ENCODE measurements at regions not wholly inside any gene's neighbourhood (a gene's known extent, or its start where the extent isn't known, plus 50 kb on each side); places are given as distances from the start of the nearest gene placed in this dataset.

- DNase-seq (ENCODE audit: low spot score) = no peak
- no peak for TF ChIP-seq CTCF (IDR thresholded peaks at IDR 0.05; ENCODE audit: extremely low read depth, insufficient read depth, missing control alignments)
- in situ Hi-C loops (cut with MboI; ENCODE audit: low pct_unique_long_range_greater_than_20kb, low sequenced_read_pairs, unreplicated experiment) = no loop called here
These were observed 582.8 kb upstream of the ZEB2 start for GRCh38 chr2:145102706-145103105.

- in situ Hi-C loops (cut with MboI; ENCODE audit: low pct_unique_long_range_greater_than_20kb, low sequenced_read_pairs, unreplicated experiment) = no loop called here
- DNase-seq (ENCODE audit: low spot score) = no peak
- no peak for TF ChIP-seq CTCF (IDR thresholded peaks at IDR 0.05; ENCODE audit: extremely low read depth, insufficient read depth, missing control alignments)
These were observed 580.4 kb upstream of the ZEB2 start for GRCh38 chr2:145100301-145100700.

- in situ Hi-C loops (cut with MboI; ENCODE audit: low pct_unique_long_range_greater_than_20kb, low sequenced_read_pairs, unreplicated experiment) = no loop called here
- DNase-seq (ENCODE audit: low spot score) = no peak
- no peak for TF ChIP-seq CTCF (IDR thresholded peaks at IDR 0.05; ENCODE audit: extremely low read depth, insufficient read depth, missing control alignments)
These were observed 576.7 kb upstream of the ZEB2 start for GRCh38 chr2:145096582-145096981.

- no peak for TF ChIP-seq CTCF (IDR thresholded peaks at IDR 0.05; ENCODE audit: extremely low read depth, insufficient read depth, missing control alignments)
- in situ Hi-C loops (cut with MboI; ENCODE audit: low pct_unique_long_range_greater_than_20kb, low sequenced_read_pairs, unreplicated experiment) = no loop called here
- DNase-seq (ENCODE audit: low spot score) = no peak
These were observed 575.9 kb upstream of the ZEB2 start for GRCh38 chr2:145095641-145096435.

GRCh38 chr2:145094370-145094769 is 574.5 kb upstream of the ZEB2 start:
- TF ChIP-seq CTCF (IDR thresholded peaks at IDR 0.05; ENCODE audit: extremely low read depth, insufficient read depth, missing control alignments) = no peak
- no peak for DNase-seq (ENCODE audit: low spot score)
- in situ Hi-C loops (cut with MboI; ENCODE audit: low pct_unique_long_range_greater_than_20kb, low sequenced_read_pairs, unreplicated experiment) = no loop called here

GRCh38 chr2:145091967-145092366 is 572.0 kb upstream of the ZEB2 start:
- no peak for DNase-seq (ENCODE audit: low spot score)
- no peak for TF ChIP-seq CTCF (IDR thresholded peaks at IDR 0.05; ENCODE audit: extremely low read depth, insufficient read depth, missing control alignments)
- in situ Hi-C loops (cut with MboI; ENCODE audit: low pct_unique_long_range_greater_than_20kb, low sequenced_read_pairs, unreplicated experiment) = no loop called here

Data from GM13977 (cell line).